ENCODE measurements at regions not wholly inside any gene's neighbourhood (a gene's known extent, or its start where the extent isn't known, plus 50 kb on each side); places are given as distances from the start of the nearest gene placed in this dataset.

DNA sequence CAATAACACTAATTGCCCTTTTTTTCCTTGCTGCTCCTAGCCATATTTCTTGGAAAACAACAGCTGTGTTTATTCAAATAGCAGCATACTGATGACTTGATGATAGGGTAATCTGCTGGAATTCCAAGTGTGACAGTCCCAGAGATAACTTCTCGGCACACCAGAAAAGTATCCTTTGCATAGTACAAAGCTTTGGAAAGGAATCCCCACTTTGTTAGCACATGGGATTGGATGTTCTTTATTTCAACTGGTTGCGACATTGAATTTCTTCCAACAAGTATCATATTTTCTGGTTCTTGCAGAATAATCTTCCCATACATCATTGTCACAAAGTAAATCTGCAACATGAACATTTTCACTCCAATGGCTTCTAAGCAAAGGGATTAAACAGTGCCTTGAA lies 445.8 kb upstream of the ACVR2A start:
- no peak for DNase-seq
- intact Hi-C loops (cut with DNase I, micrococcal nuclease), result no loop called here
- TF ChIP-seq, protein P1, sequence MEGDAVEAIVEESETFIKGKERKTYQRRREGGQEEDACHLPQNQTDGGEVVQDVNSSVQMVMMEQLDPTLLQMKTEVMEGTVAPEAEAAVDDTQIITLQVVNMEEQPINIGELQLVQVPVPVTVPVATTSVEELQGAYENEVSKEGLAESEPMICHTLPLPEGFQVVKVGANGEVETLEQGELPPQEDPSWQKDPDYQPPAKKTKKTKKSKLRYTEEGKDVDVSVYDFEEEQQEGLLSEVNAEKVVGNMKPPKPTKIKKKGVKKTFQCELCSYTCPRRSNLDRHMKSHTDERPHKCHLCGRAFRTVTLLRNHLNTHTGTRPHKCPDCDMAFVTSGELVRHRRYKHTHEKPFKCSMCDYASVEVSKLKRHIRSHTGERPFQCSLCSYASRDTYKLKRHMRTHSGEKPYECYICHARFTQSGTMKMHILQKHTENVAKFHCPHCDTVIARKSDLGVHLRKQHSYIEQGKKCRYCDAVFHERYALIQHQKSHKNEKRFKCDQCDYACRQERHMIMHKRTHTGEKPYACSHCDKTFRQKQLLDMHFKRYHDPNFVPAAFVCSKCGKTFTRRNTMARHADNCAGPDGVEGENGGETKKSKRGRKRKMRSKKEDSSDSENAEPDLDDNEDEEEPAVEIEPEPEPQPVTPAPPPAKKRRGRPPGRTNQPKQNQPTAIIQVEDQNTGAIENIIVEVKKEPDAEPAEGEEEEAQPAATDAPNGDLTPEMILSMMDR (IDR thresholded peaks at IDR 0.05), result no peak
- Histone ChIP-seq H3K36me3 (ENCODE audit: low read depth) (no peaks in the 10 kb centered on the region), H3K4me1 (ENCODE audit: low read depth) (no peaks in the 10 kb centered on the region), H3K9me3 (no peaks in the 10 kb centered on the region), H3K4me3 (no peak overlapping the region)
- no peak for ATAC-seq

DNA sequence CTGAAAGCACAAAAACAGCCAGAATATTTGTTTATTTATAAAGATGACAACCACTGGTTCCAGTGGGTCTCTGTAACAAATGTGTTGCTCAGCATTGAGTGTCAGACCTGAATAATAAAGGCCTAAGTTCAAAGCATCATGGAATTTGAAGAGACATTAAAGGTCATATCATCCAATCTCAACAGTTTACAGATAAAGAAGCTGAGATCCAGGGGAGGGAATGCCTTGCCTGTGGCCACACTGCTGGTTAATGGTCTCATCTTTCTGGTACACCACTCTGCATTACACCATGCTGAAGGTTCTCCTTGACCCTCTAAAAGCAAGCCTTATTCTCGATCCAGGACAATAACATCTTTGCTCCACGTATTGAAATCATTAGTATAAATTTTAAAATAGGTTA lies 446.5 kb upstream of the ACVR2A start:
- Histone ChIP-seq H3K4me3 (no peak overlapping the region), H3K9me3 (no peaks in the 10 kb centered on the region), H3K4me1 (ENCODE audit: low read depth) (no peaks in the 10 kb centered on the region), H3K36me3 (ENCODE audit: low read depth) (no peaks in the 10 kb centered on the region)
- no peak for DNase-seq
- TF ChIP-seq, protein P1 (IDR thresholded peaks at IDR 0.05), result no peak
- no peak for ATAC-seq
- intact Hi-C loops (cut with DNase I, micrococcal nuclease), result no loop called here

DNA sequence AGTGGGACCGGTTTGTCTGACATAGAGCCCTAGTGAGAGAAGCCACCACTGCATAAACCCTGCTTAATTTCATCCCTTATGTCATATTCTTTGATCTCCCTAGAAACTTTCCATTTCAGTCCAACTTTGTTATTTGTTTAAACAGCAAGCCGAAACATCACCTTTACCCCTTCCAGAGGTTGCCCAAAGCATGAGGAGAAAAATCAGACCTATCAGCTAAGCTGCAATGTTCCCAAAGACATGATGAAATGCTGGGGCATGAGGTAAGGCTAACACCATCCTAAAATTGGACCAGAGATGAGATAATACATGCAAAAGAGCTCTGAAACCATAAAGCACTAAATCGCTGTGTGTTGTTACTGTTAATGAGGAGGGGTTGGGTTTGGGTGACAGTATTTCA lies 447.9 kb upstream of the ACVR2A start:
- H3K9me3 ChIP-seq, result no peaks in the 10 kb centered on the region
- intact Hi-C loops (cut with DNase I, micrococcal nuclease), result no loop called here
- TF ChIP-seq, protein P1 (IDR thresholded peaks at IDR 0.05), result no peak
- ATAC-seq (no peak), DNase-seq (no peak)
- no peaks in the 10 kb centered on the region for H3K4me1 ChIP-seq (ENCODE audit: low read depth)
- no peak overlapping the region for H3K4me3 ChIP-seq
- no peaks in the 10 kb centered on the region for H3K36me3 ChIP-seq (ENCODE audit: low read depth)

DNA sequence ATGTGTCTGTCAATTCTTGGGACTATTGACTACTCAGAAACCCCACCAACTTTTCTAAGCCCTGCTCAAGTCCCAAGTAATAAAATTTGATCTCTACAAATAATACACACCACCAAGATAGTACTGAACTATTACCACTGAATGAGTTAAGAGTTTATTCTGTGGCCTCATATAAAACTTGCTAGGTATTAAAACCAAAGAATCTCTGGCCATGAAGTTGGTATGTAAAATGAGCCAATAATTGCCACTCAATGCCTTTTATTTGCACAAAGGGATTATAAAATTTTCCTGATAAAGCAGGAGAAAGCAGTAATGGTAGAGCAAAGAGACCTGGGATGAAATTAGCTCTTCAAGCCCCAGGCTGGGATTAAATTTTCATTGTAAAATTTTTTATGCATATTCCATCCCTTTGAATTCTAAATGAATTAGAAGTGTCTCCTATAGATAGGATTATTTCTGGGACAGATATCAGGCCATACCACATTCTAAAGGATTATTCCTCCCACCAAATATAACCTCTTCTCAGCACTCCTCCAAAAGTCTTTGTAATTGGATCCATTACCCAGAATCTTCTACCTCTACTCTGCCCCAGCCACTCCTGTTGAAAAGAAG lies 450.5 kb upstream of the ACVR2A start:
- TF ChIP-seq, protein P1 (IDR thresholded peaks at IDR 0.05), result no peak
- DNase-seq, result no peak
- ATAC-seq, result no peak
- H3K4me1 ChIP-seq (ENCODE audit: low read depth), result no peaks in the 10 kb centered on the region
- H3K36me3 ChIP-seq (ENCODE audit: low read depth), result no peaks in the 10 kb centered on the region
- intact Hi-C loops (cut with DNase I, micrococcal nuclease), result no loop called here
- no peak overlapping the region for H3K4me3 ChIP-seq
- H3K9me3 ChIP-seq, result no peaks in the 10 kb centered on the region

DNA sequence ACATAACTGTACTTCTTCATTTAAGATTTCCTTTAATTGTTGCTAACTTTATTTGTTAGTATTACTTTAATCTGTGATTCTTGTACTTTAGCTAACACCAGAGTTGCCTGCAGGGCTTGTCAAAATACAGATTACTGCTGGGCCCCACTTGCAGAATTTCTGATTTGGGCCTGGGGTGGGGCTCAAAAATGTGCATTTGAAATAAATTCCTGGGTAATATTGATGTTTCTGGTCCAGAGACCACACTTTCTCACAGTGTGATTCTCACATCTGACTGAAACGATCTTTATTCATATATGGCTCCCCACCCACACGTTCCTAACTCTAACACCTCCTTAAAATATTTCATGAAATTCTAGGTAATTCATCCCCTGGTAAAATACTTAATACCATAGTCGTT lies 452.6 kb upstream of the ACVR2A start:
- DNase-seq (no peak), ATAC-seq (no peak)
- TF ChIP-seq, protein P1 (IDR thresholded peaks at IDR 0.05), result no peak
- Histone ChIP-seq H3K4me1 (ENCODE audit: low read depth) (no peaks in the 10 kb centered on the region), H3K4me3 (no peak overlapping the region), H3K9me3 (no peaks in the 10 kb centered on the region), H3K36me3 (ENCODE audit: low read depth) (no peaks in the 10 kb centered on the region)
- intact Hi-C loops (cut with DNase I, micrococcal nuclease), result no loop called here

DNA sequence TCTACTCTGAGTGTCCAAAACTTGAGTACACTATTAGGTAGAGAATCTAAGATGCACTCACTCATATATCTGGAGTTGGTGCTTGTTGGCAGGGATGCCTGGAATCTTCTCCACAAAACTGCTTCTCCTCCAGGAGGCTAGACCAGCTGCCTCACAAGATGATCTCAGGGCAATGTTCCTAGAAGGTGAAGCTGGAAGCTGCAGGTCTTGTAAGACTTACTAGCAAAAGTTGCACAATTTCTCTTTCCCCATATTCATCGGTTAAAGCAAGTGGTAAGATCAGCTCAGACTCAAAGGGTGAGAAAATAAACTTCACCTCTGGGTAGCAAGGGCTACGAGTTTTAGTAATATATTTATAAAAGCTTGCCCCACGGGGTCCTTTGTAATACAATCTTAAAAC lies 454.4 kb upstream of the ACVR2A start:
- TF ChIP-seq, protein P1 (IDR thresholded peaks at IDR 0.05), result no peak
- Histone ChIP-seq H3K9me3 (no peaks in the 10 kb centered on the region), H3K36me3 (ENCODE audit: low read depth) (no peaks in the 10 kb centered on the region), H3K4me1 (ENCODE audit: low read depth) (no peaks in the 10 kb centered on the region), H3K4me3 (no peak overlapping the region)
- ATAC-seq (no peak), DNase-seq (no peak)
- intact Hi-C loops (cut with DNase I, micrococcal nuclease), result no loop called here

Measured in mucosa of descending colon (tissue), 3 donors.